ENCODE measurements at regions not wholly inside any gene's neighbourhood (a gene's known extent, or its start where the extent isn't known, plus 50 kb on each side); places are given as distances from the start of the nearest gene placed in this dataset.

DNA sequence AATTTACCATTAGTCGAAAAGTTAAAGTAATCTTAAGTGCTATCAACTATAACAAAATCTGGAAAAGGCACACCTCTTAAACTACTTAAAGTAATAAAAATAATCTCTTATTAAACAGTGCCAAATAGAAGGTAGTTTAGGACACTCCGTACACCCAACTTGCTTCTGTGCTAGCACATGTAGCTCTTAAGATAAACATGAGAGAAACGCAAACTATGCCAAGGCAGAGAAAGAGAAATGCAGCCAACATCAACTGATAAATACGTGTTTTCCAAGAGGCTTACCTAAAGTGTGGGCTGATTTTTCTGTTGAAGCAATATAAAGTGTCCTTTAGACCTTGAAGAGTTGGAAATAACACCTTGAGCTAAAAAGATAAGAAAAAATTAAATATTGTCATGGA is 480.6 kb upstream of the DAB2 start:
- Histone ChIP-seq H3K27me3 (ENCODE audit: insufficient read depth, low read length) (no peaks in the 10 kb centered on the region), H3K27ac (ENCODE audit: low read depth, low read length, poor library complexity, severe bottlenecking) (no peak overlapping the region), H3K4me1 (ENCODE audit: insufficient read depth, low read length, severe bottlenecking) (no peaks in the 10 kb centered on the region), H3K4me3 (ENCODE audit: low read depth, low read length, poor library complexity, severe bottlenecking) (no peak overlapping the region), H3F3A (ENCODE audit: insufficient read depth, low read length) (no peaks in the 10 kb centered on the region), H3K4me2 (ENCODE audit: low read length) (no peak overlapping the region), H3K9me3 (ENCODE audit: low read length) (no peaks in the 10 kb centered on the region), H3K79me2 (ENCODE audit: insufficient read depth, low read length) (no peaks in the 10 kb centered on the region), H4K20me1 (ENCODE audit: insufficient read depth, low read length) (no peaks in the 10 kb centered on the region), H3K9me2 (ENCODE audit: low read depth, low read length) (no peaks in the 10 kb centered on the region), H3K36me3 (ENCODE audit: insufficient read depth, low read length) (no peaks in the 10 kb centered on the region), H2AFZ (ENCODE audit: low read length) (no peak overlapping the region), H3K9ac (ENCODE audit: low read length) (no peak overlapping the region)
- no peak for TF ChIP-seq EZH2 (IDR thresholded peaks at IDR 0.05; ENCODE audit: borderline replicate concordance, low read length)
- TF ChIP-seq, protein P1, sequence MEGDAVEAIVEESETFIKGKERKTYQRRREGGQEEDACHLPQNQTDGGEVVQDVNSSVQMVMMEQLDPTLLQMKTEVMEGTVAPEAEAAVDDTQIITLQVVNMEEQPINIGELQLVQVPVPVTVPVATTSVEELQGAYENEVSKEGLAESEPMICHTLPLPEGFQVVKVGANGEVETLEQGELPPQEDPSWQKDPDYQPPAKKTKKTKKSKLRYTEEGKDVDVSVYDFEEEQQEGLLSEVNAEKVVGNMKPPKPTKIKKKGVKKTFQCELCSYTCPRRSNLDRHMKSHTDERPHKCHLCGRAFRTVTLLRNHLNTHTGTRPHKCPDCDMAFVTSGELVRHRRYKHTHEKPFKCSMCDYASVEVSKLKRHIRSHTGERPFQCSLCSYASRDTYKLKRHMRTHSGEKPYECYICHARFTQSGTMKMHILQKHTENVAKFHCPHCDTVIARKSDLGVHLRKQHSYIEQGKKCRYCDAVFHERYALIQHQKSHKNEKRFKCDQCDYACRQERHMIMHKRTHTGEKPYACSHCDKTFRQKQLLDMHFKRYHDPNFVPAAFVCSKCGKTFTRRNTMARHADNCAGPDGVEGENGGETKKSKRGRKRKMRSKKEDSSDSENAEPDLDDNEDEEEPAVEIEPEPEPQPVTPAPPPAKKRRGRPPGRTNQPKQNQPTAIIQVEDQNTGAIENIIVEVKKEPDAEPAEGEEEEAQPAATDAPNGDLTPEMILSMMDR (IDR thresholded peaks at IDR 0.05; ENCODE audit: low read length) = no peak

DNA sequence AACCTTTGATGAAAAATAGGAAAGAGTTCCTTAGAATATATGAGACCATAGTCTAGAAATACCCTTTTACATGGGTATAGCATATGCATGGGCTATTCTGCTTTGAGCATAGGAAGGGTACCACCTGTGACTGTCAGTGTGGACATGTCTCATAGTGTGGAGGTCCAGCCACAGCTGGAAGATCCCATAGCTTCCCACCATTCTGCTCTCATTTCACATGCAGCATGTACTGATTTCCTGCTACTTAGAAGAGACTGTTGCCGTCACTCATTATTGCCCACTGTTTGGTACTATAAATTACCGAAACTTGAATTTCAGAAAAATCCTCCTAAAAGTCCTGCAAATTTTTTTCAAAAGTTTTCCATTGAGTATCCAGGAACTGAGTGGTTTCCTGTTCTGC is 477.8 kb upstream of the DAB2 start:
- Histone ChIP-seq H3K36me3 (ENCODE audit: insufficient read depth, low read length) (no peaks in the 10 kb centered on the region), H3K9me3 (ENCODE audit: low read length) (no peaks in the 10 kb centered on the region), H3K4me2 (ENCODE audit: low read length) (no peak overlapping the region), H3K4me3 (ENCODE audit: low read depth, low read length, poor library complexity, severe bottlenecking) (no peak overlapping the region), H3K79me2 (ENCODE audit: insufficient read depth, low read length) (no peaks in the 10 kb centered on the region), H4K20me1 (ENCODE audit: insufficient read depth, low read length) (no peaks in the 10 kb centered on the region), H3K4me1 (ENCODE audit: insufficient read depth, low read length, severe bottlenecking) (no peaks in the 10 kb centered on the region), H3K9me2 (ENCODE audit: low read depth, low read length) (no peaks in the 10 kb centered on the region), H3K27ac (ENCODE audit: low read depth, low read length, poor library complexity, severe bottlenecking) (no peak overlapping the region), H3F3A (ENCODE audit: insufficient read depth, low read length) (no peaks in the 10 kb centered on the region), H2AFZ (ENCODE audit: low read length) (no peak overlapping the region), H3K9ac (ENCODE audit: low read length) (no peak overlapping the region), H3K27me3 (ENCODE audit: insufficient read depth, low read length) (no peaks in the 10 kb centered on the region)
- TF ChIP-seq, protein P1 (IDR thresholded peaks at IDR 0.05; ENCODE audit: low read length) = no peak
- no peak for TF ChIP-seq EZH2 (IDR thresholded peaks at IDR 0.05; ENCODE audit: borderline replicate concordance, low read length)

DNA sequence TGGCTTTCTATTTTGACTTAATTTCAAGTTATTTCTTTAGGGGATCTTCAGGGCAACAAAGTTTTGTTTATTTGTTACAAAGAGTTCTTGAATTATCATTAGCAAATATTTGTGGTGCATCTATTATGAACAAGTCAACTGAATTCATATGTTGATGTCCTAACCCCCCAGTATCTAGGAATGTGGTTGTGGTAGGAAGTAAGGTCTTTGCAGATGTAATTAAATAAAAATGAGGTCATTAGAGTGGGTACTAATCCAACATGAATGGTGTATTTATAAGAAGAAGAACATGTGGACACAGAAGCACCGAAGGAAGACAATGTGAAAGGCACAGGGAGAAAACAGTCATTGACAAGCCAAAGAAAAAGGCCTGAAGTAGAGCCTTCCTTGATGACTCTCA is 474.0 kb upstream of the DAB2 start:
- H4K20me1 ChIP-seq (ENCODE audit: insufficient read depth, low read length) = no peaks in the 10 kb centered on the region
- no peak overlapping the region for H2AFZ ChIP-seq (ENCODE audit: low read length)
- H3K9ac ChIP-seq (ENCODE audit: low read length) = no peak overlapping the region
- no peak overlapping the region for H3K4me2 ChIP-seq (ENCODE audit: low read length)
- H3K27me3 ChIP-seq (ENCODE audit: insufficient read depth, low read length) = no peaks in the 10 kb centered on the region
- no peaks in the 10 kb centered on the region for H3K4me1 ChIP-seq (ENCODE audit: insufficient read depth, low read length, severe bottlenecking)
- H3K4me3 ChIP-seq (ENCODE audit: low read depth, low read length, poor library complexity, severe bottlenecking) = no peak overlapping the region
- H3F3A ChIP-seq (ENCODE audit: insufficient read depth, low read length) = no peaks in the 10 kb centered on the region
- no peaks in the 10 kb centered on the region for H3K9me2 ChIP-seq (ENCODE audit: low read depth, low read length)
- TF ChIP-seq EZH2 (IDR thresholded peaks at IDR 0.05; ENCODE audit: borderline replicate concordance, low read length) = no peak
- TF ChIP-seq, protein P1 (IDR thresholded peaks at IDR 0.05; ENCODE audit: low read length) = no peak
- no peaks in the 10 kb centered on the region for H3K9me3 ChIP-seq (ENCODE audit: low read length)
- H3K79me2 ChIP-seq (ENCODE audit: insufficient read depth, low read length) = no peaks in the 10 kb centered on the region
- no peak overlapping the region for H3K27ac ChIP-seq (ENCODE audit: low read depth, low read length, poor library complexity, severe bottlenecking)
- H3K36me3 ChIP-seq (ENCODE audit: insufficient read depth, low read length) = no peaks in the 10 kb centered on the region
